ENCODE measurements at regions not wholly inside any gene's neighbourhood (a gene's known extent, or its start where the extent isn't known, plus 50 kb on each side); places are given as distances from the start of the nearest gene placed in this dataset.

DNA sequence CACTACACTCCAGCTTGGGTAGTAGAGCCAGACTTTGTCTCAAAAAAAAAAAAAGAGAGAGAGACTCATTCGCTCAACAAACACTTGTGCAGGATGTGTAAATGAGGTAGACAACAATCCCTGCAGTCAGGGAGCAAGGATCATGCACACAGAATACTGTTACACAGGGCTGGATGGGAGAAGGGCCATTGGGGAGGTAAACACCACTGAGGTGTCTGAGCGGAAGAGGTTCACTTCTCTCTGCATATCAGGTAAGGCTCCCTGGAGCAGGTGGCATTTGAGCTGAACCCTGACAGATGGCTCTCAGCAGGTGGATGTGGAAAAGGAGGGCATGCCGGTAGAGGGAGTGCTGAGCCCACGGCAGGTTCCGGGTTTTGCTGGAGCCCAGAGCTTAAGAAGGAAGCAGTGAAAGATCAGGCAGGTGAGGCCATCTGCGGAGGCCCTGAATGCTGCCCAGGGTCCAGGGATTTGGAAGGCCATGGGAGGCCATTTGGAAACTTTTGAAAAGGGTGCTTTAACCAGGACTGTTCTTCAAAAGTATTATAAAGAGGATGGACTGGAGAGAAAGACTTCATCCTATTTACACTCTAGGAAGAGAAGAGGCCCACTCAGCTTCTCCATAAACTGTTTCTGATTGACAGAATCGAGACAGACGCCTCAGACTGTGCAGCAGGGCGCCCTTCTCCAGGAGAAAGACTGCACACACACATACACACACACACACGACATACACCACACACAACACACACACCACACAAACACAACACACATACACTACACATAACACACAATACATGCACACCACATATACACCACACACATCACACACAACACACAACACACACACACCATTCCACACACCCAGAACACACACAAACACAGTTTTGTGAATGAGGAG lies 199.4 kb downstream of the USP12 start:
- Histone ChIP-seq H3K36me3 (ENCODE audit: control insufficient read depth, insufficient read depth, low read length) (no peaks in the 10 kb centered on the region), H3K4me1 (ENCODE audit: control insufficient read depth, insufficient read depth, low read length) (peaks cover 21% of the 10 kb centered on the region), H3K27me3 (ENCODE audit: control insufficient read depth, insufficient read depth, low read length) (peaks cover 8% of the 10 kb centered on the region), H3K4me3 (ENCODE audit: low read length) (no peak overlapping the region), H3K9me3 (ENCODE audit: control insufficient read depth, low read length) (no peaks in the 10 kb centered on the region), H3K9ac (ENCODE audit: low read length) (no peak overlapping the region)

DNA sequence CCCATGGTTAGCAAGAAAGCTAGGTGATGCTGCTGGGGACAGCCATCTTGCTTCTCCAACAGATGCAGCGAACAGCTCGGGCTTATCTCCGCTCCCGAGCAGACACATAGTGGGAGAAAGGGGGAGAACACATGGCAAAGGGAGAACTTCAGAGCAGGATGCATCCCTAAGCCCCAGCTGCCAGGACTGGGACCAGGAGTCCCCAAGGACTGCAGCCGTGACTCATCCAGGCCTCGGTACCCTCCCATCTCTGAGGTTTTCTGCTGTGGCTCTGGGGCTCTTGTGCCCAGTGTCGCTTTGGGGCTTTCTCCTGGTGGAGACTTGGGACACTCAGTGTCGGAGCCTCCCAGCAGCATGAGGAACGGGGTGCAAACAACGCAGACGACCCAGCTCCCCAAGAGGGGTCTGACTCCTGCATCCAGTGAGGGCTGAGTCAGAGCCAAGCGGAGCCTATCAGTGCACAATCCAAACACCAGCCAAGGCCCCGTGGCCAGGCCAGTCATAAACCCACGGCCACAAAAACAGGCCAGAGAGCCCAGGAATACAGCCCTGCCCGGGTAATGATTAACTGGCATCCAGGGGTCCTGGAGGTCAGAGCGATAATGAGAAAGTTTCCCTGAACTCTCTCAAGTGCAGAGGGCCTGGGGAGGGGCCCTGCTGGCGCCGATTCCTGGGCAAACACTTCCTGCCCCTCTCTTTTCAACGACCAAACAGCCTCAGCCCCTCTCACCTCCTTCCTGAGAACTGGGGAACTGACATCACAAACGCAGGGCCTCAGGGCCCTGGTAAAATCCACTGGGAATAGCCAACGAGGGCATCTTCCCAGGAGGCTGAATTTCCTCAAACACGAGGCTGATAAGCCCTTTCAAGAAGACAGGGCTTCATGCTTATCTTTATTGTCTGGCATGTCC lies 202.9 kb downstream of the USP12 start:
- Histone ChIP-seq H3K9ac (ENCODE audit: low read length) (no peak overlapping the region), H3K4me3 (ENCODE audit: low read length) (no peak overlapping the region), H3K9me3 (ENCODE audit: control insufficient read depth, low read length) (no peaks in the 10 kb centered on the region), H3K36me3 (ENCODE audit: control insufficient read depth, insufficient read depth, low read length) (no peaks in the 10 kb centered on the region), H3K27me3 (ENCODE audit: control insufficient read depth, insufficient read depth, low read length) (peaks cover 4% of the 10 kb centered on the region), H3K4me1 (ENCODE audit: control insufficient read depth, insufficient read depth, low read length) (peaks cover 51% of the 10 kb centered on the region)

DNA sequence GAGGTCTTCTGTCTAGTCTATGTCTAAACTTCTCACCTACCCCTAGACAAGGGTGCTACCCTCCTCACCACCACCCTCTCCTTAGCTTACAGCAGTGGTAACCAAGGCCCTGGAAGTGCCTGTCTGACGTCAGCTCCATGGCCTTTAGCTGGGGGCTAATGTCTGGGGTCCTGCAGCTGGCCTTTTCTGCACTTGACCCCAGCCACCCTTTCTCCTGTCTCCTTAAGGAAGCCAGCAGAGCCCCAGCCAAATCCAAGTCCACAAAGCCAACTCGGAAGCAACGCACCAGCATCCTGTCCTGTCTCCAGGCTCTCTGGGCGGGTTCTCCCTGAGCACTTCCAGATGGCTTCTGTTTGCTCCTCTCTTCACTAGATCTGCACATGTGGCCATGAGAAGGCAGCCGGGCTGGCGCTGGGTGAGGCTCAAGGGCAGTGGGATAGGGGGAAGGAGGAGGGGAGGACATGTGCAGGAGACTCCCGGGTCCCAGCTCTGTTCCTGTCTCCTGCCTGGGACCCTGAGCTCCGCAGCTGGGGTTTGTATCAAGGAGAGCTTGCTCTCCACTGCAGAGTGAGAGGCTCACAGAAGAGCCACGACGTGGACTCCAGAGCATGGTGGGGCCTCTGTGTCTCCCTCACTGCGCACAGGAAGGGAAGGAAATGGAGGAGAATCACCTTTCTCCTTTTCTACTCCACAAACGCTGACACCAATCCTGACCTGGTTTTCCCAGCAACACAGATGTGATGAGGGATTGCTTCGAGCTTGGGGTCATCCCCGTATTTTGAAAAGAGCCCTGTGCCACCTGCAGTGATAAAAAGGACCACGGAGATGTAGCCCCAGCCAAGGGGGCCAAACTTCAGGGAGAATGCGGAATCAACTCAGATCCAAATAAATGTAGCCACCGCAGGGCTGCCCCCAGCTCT lies 204.2 kb downstream of the USP12 start:
- Histone ChIP-seq H3K9ac (ENCODE audit: low read length) (no peak overlapping the region), H3K4me1 (ENCODE audit: control insufficient read depth, insufficient read depth, low read length) (peaks cover 60% of the 10 kb centered on the region), H3K4me3 (ENCODE audit: low read length) (no peak overlapping the region), H3K36me3 (ENCODE audit: control insufficient read depth, insufficient read depth, low read length) (no peaks in the 10 kb centered on the region), H3K27me3 (ENCODE audit: control insufficient read depth, insufficient read depth, low read length) (peaks cover 4% of the 10 kb centered on the region), H3K9me3 (ENCODE audit: control insufficient read depth, low read length) (no peaks in the 10 kb centered on the region)

- peaks cover 67% of the 10 kb centered on the region for H3K4me1 ChIP-seq (ENCODE audit: control insufficient read depth, insufficient read depth, low read length)
- no peaks in the 10 kb centered on the region for H3K9me3 ChIP-seq (ENCODE audit: control insufficient read depth, low read length)
- no peak overlapping the region for H3K9ac ChIP-seq (ENCODE audit: low read length)
- H3K36me3 ChIP-seq (ENCODE audit: control insufficient read depth, insufficient read depth, low read length) = no peaks in the 10 kb centered on the region
- peaks cover 4% of the 10 kb centered on the region for H3K27me3 ChIP-seq (ENCODE audit: control insufficient read depth, insufficient read depth, low read length)
- H3K4me3 ChIP-seq (ENCODE audit: low read length) = no peak overlapping the region
Measured at GRCh38 chr13:26966701-26967080, 204.9 kb downstream of the USP12 start.

DNA sequence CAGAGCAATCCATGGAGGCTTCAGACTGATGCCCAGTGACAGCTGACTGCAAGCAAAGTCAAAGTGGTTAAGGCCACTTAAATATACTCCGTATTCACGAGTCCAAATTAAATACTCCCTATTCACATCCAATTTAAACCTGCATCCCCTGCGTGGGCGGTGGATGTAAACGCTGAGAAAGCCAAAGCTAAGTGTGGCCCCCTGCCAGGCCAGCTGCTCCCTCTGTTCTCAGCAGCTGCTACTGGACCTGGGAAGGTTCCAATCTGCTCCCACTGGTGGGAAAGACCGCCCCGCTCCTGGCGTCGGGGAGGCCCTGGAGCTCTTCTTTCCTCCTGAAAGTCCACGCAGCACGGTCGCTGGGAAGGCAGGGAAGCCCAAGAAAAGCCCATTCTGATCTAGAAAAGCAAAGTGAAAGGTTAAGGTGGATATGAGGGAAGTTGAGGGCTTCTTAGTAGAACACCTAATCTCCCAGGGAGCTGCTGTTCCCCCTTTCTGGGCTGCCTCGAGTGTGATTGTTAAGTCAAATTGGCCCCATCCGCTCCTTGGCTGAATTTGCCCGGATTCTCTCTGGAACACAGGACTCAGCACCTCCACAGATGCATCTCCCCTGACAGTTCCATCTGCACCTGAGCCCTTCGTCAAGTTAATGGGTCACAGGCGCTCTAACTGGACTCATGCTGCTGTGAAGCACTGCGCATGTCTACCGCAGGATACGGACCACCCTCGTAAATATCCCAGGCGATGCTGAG lies 205.5 kb downstream of the USP12 start:
- Histone ChIP-seq H3K9ac (ENCODE audit: low read length) (no peak overlapping the region), H3K9me3 (ENCODE audit: control insufficient read depth, low read length) (no peaks in the 10 kb centered on the region), H3K27me3 (ENCODE audit: control insufficient read depth, insufficient read depth, low read length) (peaks cover 4% of the 10 kb centered on the region), H3K4me1 (ENCODE audit: control insufficient read depth, insufficient read depth, low read length) (peaks cover 67% of the 10 kb centered on the region), H3K36me3 (ENCODE audit: control insufficient read depth, insufficient read depth, low read length) (no peaks in the 10 kb centered on the region), H3K4me3 (ENCODE audit: low read length) (no peak overlapping the region)

GRCh38 chr13:26964278-26965250 lies 204.0 kb upstream of the GPR12 start:
- Histone ChIP-seq H3K4me1 (ENCODE audit: control insufficient read depth, insufficient read depth, low read length) (peaks cover 67% of the 10 kb centered on the region), H3K4me3 (ENCODE audit: low read length) (no peak overlapping the region), H3K27me3 (ENCODE audit: control insufficient read depth, insufficient read depth, low read length) (peaks cover 4% of the 10 kb centered on the region), H3K36me3 (ENCODE audit: control insufficient read depth, insufficient read depth, low read length) (no peaks in the 10 kb centered on the region), H3K9me3 (ENCODE audit: control insufficient read depth, low read length) (no peaks in the 10 kb centered on the region), H3K9ac (ENCODE audit: low read length) (no peak overlapping the region)

GRCh38 chr13:26962671-26963070 lies 202.1 kb upstream of the GPR12 start:
- Histone ChIP-seq H3K4me3 (ENCODE audit: low read length) (no peak overlapping the region), H3K9me3 (ENCODE audit: control insufficient read depth, low read length) (no peaks in the 10 kb centered on the region), H3K9ac (ENCODE audit: low read length) (no peak overlapping the region), H3K27me3 (ENCODE audit: control insufficient read depth, insufficient read depth, low read length) (peaks cover under 1% of the 10 kb centered on the region), H3K36me3 (ENCODE audit: control insufficient read depth, insufficient read depth, low read length) (no peaks in the 10 kb centered on the region), H3K4me1 (ENCODE audit: control insufficient read depth, insufficient read depth, low read length) (peaks cover 51% of the 10 kb centered on the region)

DNA sequence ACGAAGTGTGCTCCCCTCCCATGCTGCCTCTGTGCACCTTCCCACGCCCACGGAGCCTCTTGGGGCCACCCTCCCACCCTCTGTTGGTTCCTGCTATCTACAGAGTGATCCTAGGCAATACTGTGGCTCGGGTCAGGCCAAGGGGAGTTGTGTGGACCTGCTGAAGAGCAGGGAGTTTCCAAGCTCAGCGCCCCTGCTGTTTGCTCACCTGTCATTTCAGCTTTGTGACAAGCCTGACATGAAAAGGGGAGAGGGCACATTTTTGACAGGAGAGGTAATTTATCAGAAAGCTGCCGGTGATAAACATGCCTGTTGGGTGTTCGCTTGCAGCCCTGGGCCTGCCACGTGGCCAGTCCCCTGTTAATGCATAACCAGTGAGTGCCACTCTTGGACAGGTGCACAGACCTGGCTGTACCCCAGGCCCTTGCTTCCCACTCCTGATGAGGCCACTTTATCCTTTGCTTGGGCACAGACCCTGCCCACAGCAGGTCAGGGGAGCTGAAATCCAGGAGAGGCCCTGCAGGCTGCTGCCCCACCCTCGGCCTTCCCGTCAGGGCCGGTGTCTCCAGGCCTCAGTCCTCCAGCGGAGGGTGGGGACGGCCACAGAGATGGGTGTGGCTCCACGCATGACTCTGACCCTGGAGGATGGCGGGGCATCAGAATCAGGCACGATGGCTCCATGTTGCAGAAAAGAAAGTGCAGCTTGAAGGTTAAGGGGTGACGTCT lies 201.5 kb upstream of the GPR12 start:
- Histone ChIP-seq H3K9me3 (ENCODE audit: control insufficient read depth, low read length) (no peaks in the 10 kb centered on the region), H3K27me3 (ENCODE audit: control insufficient read depth, insufficient read depth, low read length) (peaks cover 3% of the 10 kb centered on the region), H3K4me3 (ENCODE audit: low read length) (no peak overlapping the region), H3K9ac (ENCODE audit: low read length) (no peak overlapping the region), H3K36me3 (ENCODE audit: control insufficient read depth, insufficient read depth, low read length) (no peaks in the 10 kb centered on the region), H3K4me1 (ENCODE audit: control insufficient read depth, insufficient read depth, low read length) (peaks cover 45% of the 10 kb centered on the region)

- H3K27me3 ChIP-seq (ENCODE audit: control insufficient read depth, insufficient read depth, low read length) = peaks cover 3% of the 10 kb centered on the region
- no peak overlapping the region for H3K9ac ChIP-seq (ENCODE audit: low read length)
- peaks cover 12% of the 10 kb centered on the region for H3K4me1 ChIP-seq (ENCODE audit: control insufficient read depth, insufficient read depth, low read length)
- H3K9me3 ChIP-seq (ENCODE audit: control insufficient read depth, low read length) = no peaks in the 10 kb centered on the region
- no peaks in the 10 kb centered on the region for H3K36me3 ChIP-seq (ENCODE audit: control insufficient read depth, insufficient read depth, low read length)
- no peak overlapping the region for H3K4me3 ChIP-seq (ENCODE audit: low read length)
Measured at GRCh38 chr13:26957182-26957581, 196.6 kb upstream of the GPR12 start.
